ENCODE measurements at regions not wholly inside any gene's neighbourhood (a gene's known extent, or its start where the extent isn't known, plus 50 kb on each side); places are given as distances from the start of the nearest gene placed in this dataset.
"Not testable (repeated sequence)": the region's sequence is repeated elsewhere in the genome, so short reads cannot be mapped to it uniquely, and the experiment has no call there.

GRCh38 chr3:153221748-153222162, 59.7 kb downstream of the RAP2B start:
- intact Hi-C loops (cut with DNase I), result no loop called here
- ATAC-seq (peak; percentile 95), DNase-seq (ENCODE audit: low spot score) (peak; percentile 63)

DNA sequence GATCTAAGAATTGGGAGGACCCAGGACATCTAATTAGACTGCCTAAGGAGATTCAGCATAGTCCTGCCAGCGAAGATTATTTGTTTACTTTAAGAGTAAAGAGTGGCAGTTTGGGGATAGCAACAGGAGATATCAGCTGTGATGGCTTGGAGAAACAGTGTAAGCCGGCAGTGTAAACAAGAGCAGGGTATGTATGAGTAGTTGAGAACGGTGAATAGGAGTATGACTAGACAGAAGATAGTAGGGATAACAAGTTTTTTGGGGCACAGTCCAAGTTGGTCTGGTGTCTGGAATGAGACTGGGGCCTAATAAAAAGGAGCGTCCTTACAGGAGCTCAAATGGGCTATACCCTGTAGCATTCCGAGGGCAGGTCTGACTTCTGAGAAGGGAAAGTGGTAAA, 64.9 kb downstream of the RAP2B start:
- DNase-seq (ENCODE audit: low spot score); intact Hi-C loops (cut with DNase I); ATAC-seq: not testable (repeated sequence)

- DNase-seq (ENCODE audit: low spot score); intact Hi-C loops (cut with DNase I); ATAC-seq: not testable (repeated sequence)
Measured at GRCh38 chr3:153230427-153230826, 68.4 kb downstream of the RAP2B start.

DNA sequence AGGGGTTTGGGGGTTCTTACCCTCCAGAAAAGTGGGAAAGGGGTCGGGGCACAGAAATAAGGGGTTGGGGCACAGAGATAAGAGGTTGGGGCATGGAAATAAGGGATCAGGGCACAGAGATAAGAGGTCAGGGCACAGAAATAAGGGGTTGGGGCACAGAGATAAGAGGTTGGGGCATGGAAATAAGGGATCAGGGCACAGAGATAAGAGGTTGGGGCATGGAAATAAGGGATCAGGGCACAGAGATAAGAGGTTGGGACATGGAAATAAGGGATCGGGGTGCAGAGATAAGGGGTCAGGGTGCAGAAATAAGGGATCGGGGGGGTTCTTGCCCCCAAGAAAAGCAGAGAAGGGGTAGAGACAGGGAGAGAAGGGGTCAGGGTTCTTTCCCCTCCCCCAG, 69.2 kb downstream of the RAP2B start:
- DNase-seq (ENCODE audit: low spot score); intact Hi-C loops (cut with DNase I); ATAC-seq: not testable (repeated sequence)

DNA sequence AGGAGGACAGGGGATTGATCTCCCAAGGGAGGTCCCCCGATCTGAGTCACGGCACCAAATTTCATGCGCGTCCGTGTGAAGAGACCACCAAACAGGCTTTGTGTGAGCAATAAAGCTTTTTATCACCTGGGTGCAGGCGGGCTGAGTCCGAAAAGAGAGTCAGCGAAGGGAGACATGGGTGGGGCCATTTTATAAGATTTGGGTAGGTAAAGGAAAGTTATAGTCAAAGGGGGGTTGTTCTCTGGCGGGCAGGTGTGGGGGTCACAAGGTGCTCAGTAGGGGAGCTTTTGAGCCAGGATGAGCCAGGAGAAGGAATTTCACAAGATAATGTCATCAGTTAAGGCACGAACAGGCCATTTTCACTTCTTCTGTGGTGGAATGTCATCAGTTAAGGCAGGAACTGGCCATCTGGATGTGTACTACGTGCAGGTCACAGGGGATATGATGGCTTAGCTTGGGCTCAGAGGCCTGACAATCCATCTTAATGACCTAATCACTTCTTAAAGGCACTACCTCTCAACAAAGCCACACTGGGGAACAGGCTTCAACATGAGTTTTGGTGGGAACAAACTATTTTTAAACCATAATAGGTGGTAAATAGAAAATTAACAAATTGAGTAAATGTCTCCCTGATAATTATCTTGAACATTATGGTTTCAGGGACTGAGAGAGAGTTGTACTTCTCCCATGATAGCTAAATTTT, 70.2 kb downstream of the RAP2B start:
- ATAC-seq; intact Hi-C loops (cut with DNase I); DNase-seq (ENCODE audit: low spot score): not testable (repeated sequence)

DNA sequence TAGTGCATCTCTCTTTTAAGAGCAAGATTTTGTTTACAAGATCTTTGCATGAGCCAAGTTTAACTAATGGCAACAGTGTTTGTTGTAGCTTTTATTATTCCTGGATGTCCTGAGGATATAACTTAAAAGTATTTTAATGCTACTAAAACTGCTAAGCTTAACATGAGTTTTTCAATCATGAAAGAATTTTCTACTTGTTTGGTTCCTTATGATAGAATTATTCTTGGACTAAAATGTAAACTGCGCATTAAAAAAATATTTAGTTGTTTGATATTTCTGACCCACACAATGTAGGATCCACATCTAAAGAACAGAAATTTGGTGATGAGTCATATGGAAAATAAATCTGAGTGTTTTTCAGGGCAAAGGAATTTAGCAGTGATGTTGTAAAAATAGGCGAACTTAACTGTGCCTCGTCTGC, 70.8 kb downstream of the RAP2B start:
- intact Hi-C loops (cut with DNase I), result no loop called here
- DNase-seq (ENCODE audit: low spot score) (no peak), ATAC-seq (no peak)

DNA sequence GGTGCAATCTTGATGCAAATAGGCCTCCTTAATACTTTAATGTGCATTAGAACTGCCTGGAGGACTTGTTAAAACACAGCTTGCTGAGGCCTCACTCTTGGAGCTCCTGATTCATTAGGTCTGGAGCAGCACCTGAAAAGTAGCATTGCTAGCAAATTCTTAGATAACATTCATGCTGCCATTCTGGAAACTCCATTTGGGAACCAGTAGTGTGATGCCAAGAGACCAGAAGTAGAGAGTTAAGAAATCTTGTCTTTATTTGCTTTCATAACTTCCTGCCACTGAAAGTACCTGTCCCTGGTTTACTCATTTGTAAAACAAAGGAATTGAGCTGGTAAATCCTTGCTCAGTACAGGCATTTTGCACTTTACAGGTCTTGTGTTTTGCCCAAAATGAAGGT, 72.0 kb downstream of the RAP2B start:
- ATAC-seq, result no peak
- DNase-seq (ENCODE audit: low spot score), result no peak
- intact Hi-C loops (cut with DNase I), result no loop called here

- ATAC-seq (no peak), DNase-seq (ENCODE audit: low spot score) (no peak)
- intact Hi-C loops (cut with DNase I), result no loop called here
Measured at GRCh38 chr3:153242896-153243295, 80.9 kb downstream of the RAP2B start.

DNA sequence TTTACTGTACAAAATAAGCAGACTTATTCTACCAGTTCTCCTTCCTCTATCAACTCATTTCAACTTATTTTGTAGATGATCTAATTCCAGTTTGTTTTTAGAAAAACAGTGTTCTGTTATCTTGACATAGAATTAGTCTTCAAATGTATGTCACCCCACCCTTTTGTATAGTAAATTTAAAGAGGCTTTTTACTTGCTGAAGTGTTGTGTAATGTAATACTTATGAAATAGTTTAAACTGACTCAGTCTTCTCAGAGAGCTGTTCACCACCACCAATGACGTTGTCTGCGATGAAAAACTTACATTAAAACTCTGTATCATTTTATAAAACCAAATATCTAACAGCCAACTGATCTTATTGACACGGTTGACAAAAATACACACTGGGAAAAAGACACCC, 82.9 kb downstream of the RAP2B start:
- intact Hi-C loops (cut with DNase I), result no loop called here
- ATAC-seq, result no peak
- DNase-seq (ENCODE audit: low spot score), result no peak

DNA sequence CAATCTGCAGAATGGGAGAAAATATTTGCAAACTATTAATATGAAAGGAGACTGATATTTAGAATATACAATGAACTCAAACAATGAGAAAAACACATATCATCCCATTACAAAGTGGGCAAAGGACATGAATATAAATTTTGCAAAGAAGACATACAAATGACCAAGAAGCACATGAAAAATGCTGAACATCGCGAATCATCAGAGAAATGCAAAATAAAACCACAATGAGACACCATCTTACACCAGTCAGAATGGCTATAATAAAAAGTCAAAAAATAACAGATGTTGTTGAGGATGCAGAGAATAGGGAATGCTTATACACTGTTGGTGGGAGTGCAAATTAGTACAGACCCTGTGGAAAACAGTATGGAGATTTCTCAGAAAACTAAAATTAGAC, 83.6 kb downstream of the RAP2B start:
- intact Hi-C loops (cut with DNase I), result no loop called here
- ATAC-seq (no peak), DNase-seq (ENCODE audit: low spot score) (no peak)

- DNase-seq (ENCODE audit: low spot score) (no peak), ATAC-seq (no peak)
- intact Hi-C loops (cut with DNase I), result no loop called here
Measured at GRCh38 chr3:153246331-153246730, 84.3 kb downstream of the RAP2B start.

DNA sequence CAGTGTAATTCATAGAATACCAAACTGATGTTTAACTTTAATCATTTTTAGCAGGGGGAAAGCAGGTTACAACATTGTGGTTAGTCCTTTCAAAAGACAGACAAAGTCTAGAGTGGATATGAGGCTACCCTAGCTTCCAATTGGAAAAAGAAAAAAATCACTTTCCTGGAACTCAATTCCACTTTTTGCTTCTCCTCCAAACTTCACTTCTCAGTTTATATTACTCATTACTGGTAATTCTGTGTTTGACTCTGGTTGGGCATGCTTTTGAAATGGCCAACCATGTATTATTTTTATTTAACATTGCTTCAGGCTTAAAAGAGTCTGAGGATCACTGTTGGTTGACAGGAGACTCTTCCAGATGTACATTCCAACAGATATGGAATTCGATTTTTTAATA, 84.8 kb downstream of the RAP2B start:
- peak; percentile 53 for ATAC-seq
- DNase-seq (ENCODE audit: low spot score), result no peak
- intact Hi-C loops (cut with DNase I), result no loop called here

DNA sequence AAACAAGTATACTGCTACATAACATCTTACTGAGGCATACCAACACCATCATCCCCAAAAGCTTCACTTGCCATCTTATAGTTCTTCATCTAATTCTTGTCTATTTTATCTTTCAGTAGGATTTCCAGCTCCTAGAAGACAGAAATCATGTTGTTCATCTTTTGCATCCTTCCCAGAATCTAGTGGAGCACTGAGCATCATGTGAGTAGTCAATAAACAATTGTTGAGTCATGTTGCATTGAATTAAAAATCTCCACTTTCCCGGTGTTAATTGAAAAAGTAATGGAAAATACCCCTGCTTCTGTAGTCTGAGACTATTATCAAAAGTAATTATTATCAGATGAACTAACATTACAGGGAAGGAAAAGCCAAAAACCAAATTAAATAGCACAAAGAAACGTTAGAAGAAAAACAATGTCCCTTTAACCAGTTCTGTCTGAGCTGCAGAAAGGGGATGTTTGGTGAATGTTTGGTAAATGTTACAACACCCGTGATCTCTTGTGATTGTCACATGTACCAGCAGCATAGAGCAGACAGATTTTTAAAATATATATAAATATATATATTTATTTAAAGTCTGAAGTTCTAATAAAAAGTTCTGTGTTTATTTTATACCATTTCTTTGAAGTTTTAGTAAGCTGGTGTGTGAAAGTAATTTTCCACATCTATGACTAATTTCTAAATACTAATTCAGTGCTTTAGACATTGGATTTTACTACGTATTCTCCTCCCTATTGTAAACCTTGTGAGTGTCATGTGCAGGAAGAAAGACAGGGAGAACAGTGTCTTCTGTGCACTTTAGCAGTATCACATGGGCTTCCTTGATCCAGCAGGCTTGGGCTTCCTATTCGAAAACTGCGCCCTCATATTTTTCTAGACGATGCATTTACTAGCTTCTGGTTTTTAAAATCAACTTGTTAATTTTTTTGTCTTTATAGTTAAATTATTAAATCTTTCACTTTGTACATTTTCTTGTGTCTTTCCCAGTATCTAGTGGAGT, 85.6 kb downstream of the RAP2B start:
- ATAC-seq (peak; percentile 66), DNase-seq (ENCODE audit: low spot score) (no peak)
- intact Hi-C loops (cut with DNase I), result no loop called here

GRCh38 chr3:153248835-153249234, 86.8 kb downstream of the RAP2B start:
- ATAC-seq; DNase-seq (ENCODE audit: low spot score); intact Hi-C loops (cut with DNase I): not testable (repeated sequence)

DNA sequence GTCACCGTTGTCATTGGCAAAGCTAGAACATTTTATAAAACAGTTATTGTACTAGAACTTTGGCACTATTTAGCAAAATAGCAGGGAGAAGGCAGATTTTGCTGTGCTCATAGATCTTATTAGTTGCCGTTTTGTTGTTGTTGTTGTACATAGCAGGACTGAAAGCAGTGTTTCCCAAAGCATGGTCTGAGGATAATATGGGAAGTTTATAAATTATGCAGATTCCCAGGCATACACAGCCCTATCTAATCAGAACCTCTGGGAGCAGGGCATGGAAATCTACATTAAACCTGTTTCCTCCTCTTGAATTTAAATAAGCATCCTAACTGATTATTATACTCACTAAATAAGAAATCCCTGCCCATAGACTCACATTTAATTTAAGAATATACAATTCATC, 87.9 kb downstream of the RAP2B start:
- no peak for ATAC-seq
- intact Hi-C loops (cut with DNase I), result no loop called here
- DNase-seq (ENCODE audit: low spot score), result no peak

DNA sequence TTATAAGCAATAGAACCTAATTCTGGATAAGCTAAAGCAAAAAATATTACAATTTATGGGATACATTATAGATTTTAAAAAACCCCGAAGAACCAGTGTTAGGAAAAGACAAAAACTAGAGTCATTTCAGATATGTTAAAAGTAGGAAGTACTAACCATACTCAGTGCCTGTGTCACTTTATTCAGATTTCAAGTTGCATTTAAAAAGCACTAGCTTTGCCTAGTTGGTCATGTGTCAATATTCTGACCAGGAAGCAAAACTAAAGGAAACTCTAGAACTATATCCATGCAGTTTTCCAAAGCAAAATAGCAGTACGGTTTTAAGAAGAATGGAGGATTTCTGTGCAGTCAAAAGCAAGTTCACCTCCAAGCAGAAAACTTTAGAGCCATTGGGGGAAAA, 88.4 kb downstream of the RAP2B start:
- ATAC-seq, result peak; percentile 47
- intact Hi-C loops (cut with DNase I), result no loop called here
- no peak for DNase-seq (ENCODE audit: low spot score)

DNA sequence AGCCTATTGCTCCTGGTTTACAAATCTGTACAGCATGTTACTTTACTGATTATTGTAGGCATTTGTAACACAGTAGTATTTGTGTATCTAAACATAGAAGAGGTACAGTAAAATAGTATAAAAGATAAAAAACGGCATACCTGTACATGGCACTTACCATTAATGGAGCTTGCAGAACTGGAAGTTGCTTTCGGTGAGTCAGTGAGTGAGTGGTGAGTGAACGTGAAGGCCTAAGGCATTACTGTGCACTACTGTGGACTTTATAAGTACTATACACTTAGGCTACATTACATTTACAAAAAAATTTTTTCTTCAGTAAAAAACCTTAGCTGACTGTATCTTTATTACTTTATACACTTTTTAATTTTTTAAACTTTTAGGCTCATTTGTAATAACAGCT, 90.9 kb downstream of the RAP2B start:
- intact Hi-C loops (cut with DNase I), result no loop called here
- ATAC-seq, result no peak
- no peak for DNase-seq (ENCODE audit: low spot score)

GRCh38 chr3:153254361-153254760, 92.3 kb downstream of the RAP2B start:
- intact Hi-C loops (cut with DNase I), result no loop called here
- no peak for DNase-seq (ENCODE audit: low spot score)
- ATAC-seq, result no peak

- no peak for ATAC-seq
- no peak for DNase-seq (ENCODE audit: low spot score)
- intact Hi-C loops (cut with DNase I), result no loop called here
Measured at GRCh38 chr3:153257673-153258351, 95.8 kb downstream of the RAP2B start.

GRCh38 chr3:153259956-153260355, 97.9 kb downstream of the RAP2B start:
- intact Hi-C loops (cut with DNase I), result no loop called here
- DNase-seq (ENCODE audit: low spot score) (no peak), ATAC-seq (no peak)
